H54 (cell line): ENCODE measurements at regions not wholly inside any gene's neighbourhood (a gene's known extent, or its start where the extent isn't known, plus 50 kb on each side); places are given as distances from the start of the nearest gene placed in this dataset.

ENCODE experiments used
- DNase-seq: peaks from one replicate; pipeline ENCODE4 v3.0.0; 2011; ENCODE audit warnings: low spot score, mixed read lengths; ENCODE audit not compliant: insufficient read length
- FAIRE-seq: peaks from 3 replicates; lab custom pipeline; 2011; peaks lifted over from hg19 to GRCh38; lab: Jason Lieb, UNC
- POLR2A ChIP-seq: IDR thresholded peaks from 2 replicates; pipeline ENCODE4 v1.6.1; 2011; ENCODE audit warnings: low read depth, mild to moderate bottlenecking, low read length

GRCh38 chr1:37267111-37267835, 207.1 kb upstream of the ZC3H12A start:
- no peak for TF ChIP-seq POLR2A
- DNase-seq (no peak), FAIRE-seq (no peak)

DNA sequence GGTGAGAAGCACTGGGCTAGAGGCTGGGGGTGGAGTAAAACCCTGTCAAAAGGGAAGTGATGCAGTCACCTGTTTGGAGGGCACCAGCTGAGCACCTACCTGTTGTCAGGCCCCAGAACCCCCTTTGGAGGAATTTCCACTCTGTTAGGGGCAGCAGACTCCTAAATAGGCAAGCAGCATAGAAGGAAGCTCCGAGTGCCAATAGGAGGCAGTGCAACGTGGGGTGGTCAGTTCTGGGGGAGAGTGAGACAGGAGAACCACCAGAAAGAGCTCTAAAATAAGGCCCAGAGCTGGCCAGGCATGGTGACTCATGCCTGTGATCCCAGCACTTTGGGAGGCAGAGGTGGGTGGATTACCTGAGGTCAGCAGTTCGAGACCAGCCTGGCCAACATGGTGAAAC, 203.7 kb upstream of the ZC3H12A start:
- FAIRE-seq (no peak), DNase-seq (no peak)
- TF ChIP-seq POLR2A: no peak

- FAIRE-seq (no peak), DNase-seq (no peak)
- TF ChIP-seq POLR2A: no peak
Measured at GRCh38 chr1:37272626-37273025, 201.8 kb upstream of the ZC3H12A start.

DNA sequence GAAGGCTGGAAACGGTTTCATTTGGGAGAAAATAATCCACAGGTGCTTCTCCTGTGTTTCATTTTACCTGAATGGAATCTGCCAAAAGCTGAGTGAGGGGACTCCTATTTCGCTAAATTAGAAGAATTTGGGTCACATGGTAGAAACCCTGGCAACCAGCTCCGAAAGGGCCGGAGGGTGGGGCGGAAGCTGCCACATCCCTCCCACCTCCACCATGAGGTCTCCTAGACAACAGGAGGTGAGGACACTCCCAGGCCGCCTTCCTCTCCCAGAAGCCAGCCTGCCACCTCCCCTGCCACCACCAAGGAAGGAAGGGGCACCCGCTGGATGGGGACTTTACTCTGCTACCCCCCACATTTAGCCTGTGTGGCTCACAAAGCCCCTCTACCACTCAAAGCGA, 199.9 kb upstream of the ZC3H12A start:
- DNase-seq (no peak), FAIRE-seq (no peak)
- TF ChIP-seq POLR2A: no peak

- no peak for TF ChIP-seq POLR2A
- FAIRE-seq (no peak), DNase-seq (no peak)
Measured at GRCh38 chr1:37274938-37275631, 199.3 kb upstream of the ZC3H12A start.

GRCh38 chr1:37277366-37277765, 197.0 kb upstream of the ZC3H12A start:
- DNase-seq (no peak), FAIRE-seq (no peak)
- no peak for TF ChIP-seq POLR2A

- TF ChIP-seq POLR2A: no peak
- no peak for FAIRE-seq
- DNase-seq: no peak
Measured at GRCh38 chr1:37281354-37281753, 193.0 kb upstream of the ZC3H12A start.

- FAIRE-seq: no peak
- TF ChIP-seq POLR2A: no peak
- DNase-seq: no peak
Measured at GRCh38 chr1:37282764-37283163, 191.6 kb upstream of the ZC3H12A start.

DNA sequence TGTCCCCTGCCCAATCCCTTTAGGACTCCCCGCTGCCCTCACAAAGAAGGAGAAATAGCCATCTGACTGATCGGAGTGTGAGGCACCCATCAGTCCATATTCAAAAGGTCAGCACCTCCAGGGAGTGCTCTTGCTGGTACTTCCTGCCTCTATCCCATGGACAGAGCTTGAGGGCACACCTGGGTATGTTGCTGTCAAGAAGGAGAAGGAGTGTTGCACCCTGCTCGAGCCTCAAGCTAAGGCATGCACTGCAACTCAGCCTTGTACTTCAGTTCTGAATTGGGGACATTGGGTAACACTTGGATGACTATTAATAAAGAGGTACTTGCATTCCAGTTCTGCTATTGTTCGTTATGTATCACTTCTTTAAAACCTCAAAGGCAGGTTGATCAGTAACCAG, 190.3 kb upstream of the ZC3H12A start:
- no peak for TF ChIP-seq POLR2A
- DNase-seq: no peak
- no peak for FAIRE-seq

- FAIRE-seq: no peak
- DNase-seq: no peak
- no peak for TF ChIP-seq POLR2A
Measured at GRCh38 chr1:37286881-37287280, 187.5 kb upstream of the ZC3H12A start.

- TF ChIP-seq POLR2A: no peak
- no peak for FAIRE-seq
- DNase-seq: no peak
Measured at GRCh38 chr1:37288900-37289299, 185.5 kb upstream of the ZC3H12A start.

GRCh38 chr1:37290718-37291117, 183.7 kb upstream of the ZC3H12A start:
- DNase-seq (no peak), FAIRE-seq (no peak)
- TF ChIP-seq POLR2A: no peak

DNA sequence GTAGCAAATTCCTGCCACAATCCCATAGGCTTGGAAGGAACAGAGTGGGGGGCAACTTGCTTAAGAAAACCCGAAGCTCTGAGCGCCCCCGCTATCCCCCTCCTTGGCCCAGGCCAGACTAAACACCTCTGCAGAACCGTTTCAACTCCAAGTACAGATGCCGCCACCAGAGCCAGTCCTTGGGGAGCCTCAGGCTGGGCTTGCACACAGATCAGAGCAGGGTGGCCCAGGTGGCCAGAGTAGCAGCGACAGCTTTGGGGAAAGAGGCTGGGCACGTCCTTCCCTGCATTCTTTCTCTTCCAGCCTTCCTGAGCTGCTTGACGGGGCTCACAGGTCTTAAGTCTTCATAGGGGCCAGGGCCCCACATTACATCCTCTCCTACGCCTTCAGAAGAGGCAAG, 181.6 kb upstream of the ZC3H12A start:
- DNase-seq (no peak), FAIRE-seq (no peak)
- no peak for TF ChIP-seq POLR2A

DNA sequence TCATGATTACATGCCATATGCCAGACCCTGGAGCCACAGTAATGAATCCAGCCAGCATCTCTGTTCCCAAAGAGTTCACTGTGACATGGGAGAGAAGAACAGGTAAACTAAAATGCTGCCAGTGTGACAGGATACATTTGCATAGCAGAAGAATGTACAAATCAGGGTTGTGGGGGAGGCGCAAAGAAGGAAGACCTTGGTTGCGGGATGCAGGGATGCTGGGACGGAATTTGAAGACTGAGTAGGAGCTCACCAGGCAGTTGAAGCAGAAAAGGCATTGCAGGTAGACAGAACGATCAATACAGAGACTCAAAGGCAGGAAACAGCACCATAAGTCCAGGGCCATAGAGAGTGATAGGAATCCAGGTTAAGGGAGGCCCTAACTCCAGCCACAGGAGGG, 180.3 kb upstream of the ZC3H12A start:
- no peak for DNase-seq
- FAIRE-seq: no peak

DNA sequence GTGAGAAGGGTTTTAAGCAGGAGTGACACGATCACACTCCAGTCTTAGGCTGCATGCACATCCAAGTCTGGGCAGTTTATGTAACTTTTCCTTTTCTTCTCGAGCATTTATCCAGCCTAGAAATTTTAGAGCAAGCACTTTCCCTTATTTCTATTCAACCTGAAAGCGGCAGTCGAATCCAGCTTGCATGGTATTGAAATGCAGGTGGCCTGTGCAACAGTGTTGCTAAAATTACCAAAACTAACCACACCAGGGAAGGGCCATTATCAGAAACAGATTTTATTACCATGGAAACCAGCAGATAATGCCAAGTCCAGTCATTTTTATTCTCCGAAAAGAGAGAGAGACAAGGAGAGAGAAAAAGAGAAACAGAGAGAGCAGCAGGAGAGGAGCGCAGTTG, 179.9 kb upstream of the ZC3H12A start:
- no peak for TF ChIP-seq POLR2A

More for the DNA sequence above, 180.3 kb upstream of the ZC3H12A start:
- TF ChIP-seq POLR2A: no peak

More for the DNA sequence above, 179.9 kb upstream of the ZC3H12A start:
- DNase-seq (no peak), FAIRE-seq (no peak)
